GM12865 (cell line): ENCODE measurements at regions not wholly inside any gene's neighbourhood (a gene's known extent, or its start where the extent isn't known, plus 50 kb on each side); places are given as distances from the start of the nearest gene placed in this dataset.

ENCODE experiments used
- DNase-seq: peaks from one replicate; pipeline ENCODE4 v3.0.0; 2010; ENCODE audit warnings: low read depth
- H3K4me3 ChIP-seq: 2 replicates; pipeline ENCODE4 v1.5.1; 2011; ENCODE audit warnings: mild to moderate bottlenecking, low read depth, low read length, control low read depth
- TF ChIP-seq, protein P1 (sequence below): IDR thresholded peaks from 2 replicates; pipeline ENCODE4 v1.5.1; 2011; ENCODE audit warnings: low read length, control low read depth, low read depth, inconsistent platforms; ENCODE audit not compliant: insufficient read depth; ENCODE audit errors: missing control alignments

DNA sequence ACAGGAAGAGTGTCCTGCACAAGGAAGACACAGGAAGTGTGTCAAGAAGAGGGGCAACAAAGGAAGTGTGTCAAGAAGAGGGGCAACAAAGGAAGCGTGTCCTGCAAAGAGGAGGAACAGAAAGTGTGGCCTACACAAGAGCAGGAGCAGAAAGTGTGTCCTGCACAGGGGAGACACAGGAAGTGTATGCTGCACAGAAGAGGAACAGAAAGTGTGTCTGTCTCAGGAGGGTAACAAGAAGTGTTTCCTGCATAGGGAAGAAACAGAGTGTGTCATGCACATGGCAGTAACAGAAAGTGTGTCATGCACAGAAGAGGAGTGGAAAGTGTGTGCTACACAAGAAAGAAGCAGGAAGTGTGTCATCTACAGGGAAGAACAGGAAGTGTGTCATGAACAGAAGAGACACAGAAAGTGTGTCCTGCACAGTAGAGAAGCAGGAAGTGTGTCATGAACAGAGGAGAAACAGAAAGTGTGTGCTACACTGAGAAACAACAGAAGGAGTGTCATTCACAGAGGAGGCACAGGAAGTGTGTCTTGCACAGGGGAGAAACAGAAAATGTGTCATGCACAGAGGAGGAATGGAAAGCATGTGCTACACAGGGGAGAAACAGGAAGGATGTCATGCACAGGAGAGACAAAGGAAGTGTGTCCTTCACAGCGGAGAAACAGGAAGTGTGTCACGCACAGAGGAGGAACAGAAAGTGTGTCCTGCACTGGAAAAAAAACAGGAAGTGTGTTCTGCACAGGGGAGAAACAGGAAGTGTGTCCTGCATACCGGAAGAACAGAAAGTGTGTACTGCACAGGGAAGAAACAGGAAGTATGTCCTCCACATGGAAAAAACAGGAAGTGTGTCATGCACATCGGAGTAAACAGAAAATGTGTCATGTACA, 526.4 kb upstream of the PRKX start:
- H3K4me3 ChIP-seq = no peak overlapping the region
- TF ChIP-seq, protein P1, sequence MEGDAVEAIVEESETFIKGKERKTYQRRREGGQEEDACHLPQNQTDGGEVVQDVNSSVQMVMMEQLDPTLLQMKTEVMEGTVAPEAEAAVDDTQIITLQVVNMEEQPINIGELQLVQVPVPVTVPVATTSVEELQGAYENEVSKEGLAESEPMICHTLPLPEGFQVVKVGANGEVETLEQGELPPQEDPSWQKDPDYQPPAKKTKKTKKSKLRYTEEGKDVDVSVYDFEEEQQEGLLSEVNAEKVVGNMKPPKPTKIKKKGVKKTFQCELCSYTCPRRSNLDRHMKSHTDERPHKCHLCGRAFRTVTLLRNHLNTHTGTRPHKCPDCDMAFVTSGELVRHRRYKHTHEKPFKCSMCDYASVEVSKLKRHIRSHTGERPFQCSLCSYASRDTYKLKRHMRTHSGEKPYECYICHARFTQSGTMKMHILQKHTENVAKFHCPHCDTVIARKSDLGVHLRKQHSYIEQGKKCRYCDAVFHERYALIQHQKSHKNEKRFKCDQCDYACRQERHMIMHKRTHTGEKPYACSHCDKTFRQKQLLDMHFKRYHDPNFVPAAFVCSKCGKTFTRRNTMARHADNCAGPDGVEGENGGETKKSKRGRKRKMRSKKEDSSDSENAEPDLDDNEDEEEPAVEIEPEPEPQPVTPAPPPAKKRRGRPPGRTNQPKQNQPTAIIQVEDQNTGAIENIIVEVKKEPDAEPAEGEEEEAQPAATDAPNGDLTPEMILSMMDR = no peak
- no peak for DNase-seq

DNA sequence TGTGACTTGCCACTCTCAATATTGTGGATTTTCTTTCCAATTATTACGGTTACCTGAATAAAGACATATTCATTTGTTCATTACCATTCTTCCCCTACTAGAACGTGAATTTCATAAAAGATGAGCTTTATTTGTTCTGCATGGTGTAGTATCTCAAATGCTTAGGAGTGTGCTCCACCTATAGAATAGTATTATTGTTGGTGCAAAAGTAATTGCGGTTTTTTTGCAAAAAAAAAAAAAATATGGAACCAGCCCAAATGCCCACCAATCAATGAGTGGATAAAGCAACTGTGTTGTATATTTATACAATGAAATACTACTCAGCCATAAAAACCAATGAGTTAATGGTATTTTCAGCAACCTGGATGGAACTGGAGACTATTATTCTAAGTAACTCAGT, 525.5 kb upstream of the PRKX start:
- TF ChIP-seq, protein P1 = no peak
- DNase-seq = no peak
- H3K4me3 ChIP-seq = no peak overlapping the region

DNA sequence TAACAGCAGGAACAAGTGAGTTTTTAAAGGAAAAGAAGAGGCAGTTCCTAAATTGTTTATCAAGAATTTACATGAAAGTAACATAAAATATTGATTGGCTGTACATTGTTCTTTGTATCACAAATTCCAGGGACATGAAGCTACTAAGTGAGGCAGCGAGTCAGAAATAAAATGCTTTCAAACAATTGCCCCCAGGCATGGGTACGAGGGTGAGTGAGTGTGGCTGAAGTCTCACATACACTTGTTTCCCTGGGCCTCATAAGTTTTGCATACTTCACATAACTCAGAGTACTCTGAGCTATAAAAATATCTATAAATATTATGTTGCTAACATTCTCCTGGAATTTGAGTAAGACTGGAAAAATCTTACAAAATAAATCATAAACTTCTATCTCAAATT, 511.6 kb upstream of the PRKX start:
- TF ChIP-seq, protein P1 = no peak
- no peak overlapping the region for H3K4me3 ChIP-seq
- DNase-seq = no peak

DNA sequence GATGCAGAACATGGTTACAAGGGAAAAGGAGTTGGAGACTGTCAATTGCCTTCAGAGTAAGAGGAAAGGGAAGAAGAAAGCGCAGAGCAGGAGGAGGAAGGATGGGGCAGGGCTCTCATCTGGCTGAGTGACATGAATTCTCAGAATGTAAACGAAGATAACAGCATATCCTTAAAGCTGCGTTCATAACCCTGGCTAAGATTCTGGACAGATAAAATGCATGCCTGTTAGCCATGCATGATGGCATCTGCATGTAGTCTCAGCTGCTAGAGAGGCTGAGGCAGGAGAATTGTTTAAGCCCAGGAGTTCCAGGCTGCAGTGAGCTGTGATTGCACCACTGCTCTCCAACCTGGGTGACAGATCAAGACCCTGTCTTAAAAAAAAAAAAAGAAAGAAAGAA, 493.5 kb upstream of the PRKX start:
- H3K4me3 ChIP-seq = no peak overlapping the region
- TF ChIP-seq, protein P1 = no peak
- DNase-seq = no peak

DNA sequence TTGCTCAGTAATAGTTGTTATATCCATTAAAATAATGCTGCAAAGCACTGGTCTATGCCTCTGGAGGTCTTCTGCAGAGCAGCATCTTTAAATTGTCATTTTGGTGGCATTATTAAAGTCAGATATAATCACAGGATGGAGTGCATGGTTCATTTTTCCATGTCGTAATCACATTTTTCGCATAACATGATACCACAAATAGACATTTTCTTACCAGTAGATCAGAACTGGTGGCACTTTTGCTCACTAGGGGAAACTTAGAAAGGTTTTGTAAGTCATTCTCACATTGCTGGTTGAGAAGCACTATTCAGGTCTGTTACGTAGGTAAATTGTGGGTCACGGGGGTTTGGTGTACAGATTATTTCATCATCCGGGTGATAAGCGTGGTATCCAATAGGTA, 484.5 kb upstream of the PRKX start:
- DNase-seq = no peak
- H3K4me3 ChIP-seq = no peak overlapping the region
- TF ChIP-seq, protein P1 = no peak

DNA sequence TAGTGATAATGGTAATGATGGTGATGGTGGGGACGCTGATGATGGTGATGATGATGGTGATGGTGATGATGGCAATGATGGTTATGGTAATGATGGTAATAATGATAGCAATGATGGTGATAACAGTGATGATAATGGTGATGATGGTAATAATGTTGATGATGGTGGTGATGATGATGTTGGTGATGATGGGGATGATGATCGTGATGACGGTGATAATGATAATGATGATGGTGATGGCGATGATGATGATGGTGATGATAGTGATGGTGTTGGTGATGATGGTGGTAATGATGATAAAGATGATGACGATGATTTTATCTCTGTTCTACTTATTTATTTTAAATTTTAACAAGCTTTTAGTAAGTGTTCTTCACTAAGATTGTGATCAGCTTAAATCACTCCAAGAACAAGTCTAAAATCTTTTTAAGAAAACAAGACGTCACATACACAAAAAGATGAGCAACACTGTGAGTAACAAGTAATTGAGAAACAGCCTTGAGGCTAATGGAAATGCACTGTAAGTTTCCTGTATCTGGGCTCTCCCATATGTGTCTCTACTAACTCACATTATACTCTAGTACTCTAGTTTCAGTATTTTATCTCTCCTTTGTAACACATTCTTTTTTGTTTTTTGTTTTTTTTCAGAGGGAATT, 480.2 kb upstream of the PRKX start:
- TF ChIP-seq, protein P1 = no peak
- H3K4me3 ChIP-seq = no peak overlapping the region
- DNase-seq = no peak
